IMR-90 (cell line): ENCODE measurements at regions not wholly inside any gene's neighbourhood (a gene's known extent, or its start where the extent isn't known, plus 50 kb on each side); places are given as distances from the start of the nearest gene placed in this dataset.

Experiments
- ATAC-seq: fragments of 200-7000 bp; cut with Tn5 transposase; 2 replicates; pipeline ENCODE4 v1.9.1; 2020; ENCODE audit warnings: low read depth, mild to moderate bottlenecking, moderate library complexity
- BruUV-seq: library from RNA; stranded (reverse); fragments of 400-500 nt; replicated peaks from 2 replicates; lab custom pipeline; 2021; lab: Mats Ljungman, UMichigan
- CTCF ChIA-PET: fragments of 300-600 bp; formaldehyde crosslinking; extraction: SDS; loops from one replicate; lab custom pipeline; 2021; ENCODE audit warnings: antibody characterized with exemption; lab: Yijun Ruan, JAX
- POLR2A ChIA-PET: fragments of 300-600 bp; sonication (Branson Sonifier 250); formaldehyde crosslinking; loops from one replicate; lab custom pipeline; 2022; ENCODE audit warnings: antibody characterized with exemption; ENCODE audit not compliant: unreplicated experiment; lab: Charles Lee
- DNase-seq: peaks from one replicate; pipeline ENCODE4 v3.0.0; 2013
- H2AFZ ChIP-seq: replicated peaks from 2 replicates; pipeline ENCODE3; 2013; ENCODE audit warnings: low read length, mild to moderate bottlenecking; ENCODE audit not compliant: poor library complexity
- H2AK5ac ChIP-seq: 2 replicates; pipeline ENCODE4 v1.6.1; 2013; ENCODE audit warnings: low read depth, low read length, inconsistent platforms
- H2AK9ac ChIP-seq: replicated peaks from 2 replicates; pipeline ENCODE3; 2013; ENCODE audit warnings: mild to moderate bottlenecking, low read depth, low read length, moderate library complexity; ENCODE audit not compliant: poor library complexity
- H2BK120ac ChIP-seq: 2 replicates; pipeline ENCODE4 v1.6.1; 2013; ENCODE audit warnings: low read depth, low read length, inconsistent platforms
- H2BK15ac ChIP-seq: 3 replicates; pipeline ENCODE4 v1.6.1; 2013; ENCODE audit warnings: low read depth, low read length, inconsistent platforms
- H2BK20ac ChIP-seq: 2 replicates; pipeline ENCODE4 v1.6.1; 2013; ENCODE audit warnings: low read depth, mild to moderate bottlenecking, inconsistent platforms, low read length, moderate library complexity
- H2BK5ac ChIP-seq: 2 replicates; pipeline ENCODE4 v1.6.1; 2013; ENCODE audit warnings: mild to moderate bottlenecking, low read depth, low read length, inconsistent platforms; ENCODE audit not compliant: poor library complexity, severe bottlenecking
- H3K14ac ChIP-seq: replicated peaks from 2 replicates; pipeline ENCODE4 v1.6.1; 2013; ENCODE audit warnings: low read depth, low read length, inconsistent platforms
- H3K18ac ChIP-seq: 2 replicates; pipeline ENCODE4 v1.6.1; 2013; ENCODE audit warnings: low read depth, low read length, control low read depth
- H3K23ac ChIP-seq: 2 replicates; pipeline ENCODE4 v1.6.1; 2013; ENCODE audit warnings: low read depth, low read length, inconsistent platforms
- H3K27ac ChIP-seq: 2 replicates; pipeline ENCODE4 v1.5.1; 2013; ENCODE audit warnings: mild to moderate bottlenecking, control low read depth, low read length; ENCODE audit not compliant: insufficient read depth
- H3K27me3 ChIP-seq: 2 replicates; pipeline ENCODE4 v1.6.1; 2013; ENCODE audit warnings: low read length; ENCODE audit not compliant: control insufficient read depth, insufficient read depth
- H3K36me3 ChIP-seq: 2 replicates; pipeline ENCODE4 v1.6.1; 2013; ENCODE audit warnings: low read length, mixed read lengths; ENCODE audit not compliant: control insufficient read depth, insufficient read depth
- H3K4ac ChIP-seq: 2 replicates; pipeline ENCODE4 v1.6.1; 2013; ENCODE audit warnings: low read depth, low read length, inconsistent platforms
- H3K4me1 ChIP-seq: 2 replicates; pipeline ENCODE4 v1.6.1; 2013; ENCODE audit warnings: low read length, mixed read lengths; ENCODE audit not compliant: control insufficient read depth, insufficient read depth
- H3K4me2 ChIP-seq: 2 replicates; pipeline ENCODE4 v1.6.1; 2013; ENCODE audit warnings: low read depth, mild to moderate bottlenecking, control low read depth, low read length, moderate library complexity
- H3K4me3 ChIP-seq: 2 replicates; pipeline ENCODE4 v1.5.1; 2013; ENCODE audit warnings: low read depth, mild to moderate bottlenecking, control low read depth, low read length, moderate library complexity; ENCODE audit not compliant: insufficient read depth
- H3K56ac ChIP-seq: 2 replicates; pipeline ENCODE4 v1.6.1; 2013; ENCODE audit warnings: low read length, inconsistent platforms; ENCODE audit not compliant: insufficient read depth; ENCODE audit errors: extremely low read depth
- H3K79me1 ChIP-seq, 2 experiments: 2 replicates each; pipeline ENCODE4 v1.6.1; 2013; ENCODE audit warnings: low read length in 2 of 2, inconsistent platforms in 1 of 2, low read depth in 1 of 2
- H3K9ac ChIP-seq: 2 replicates; pipeline ENCODE4 v1.6.1; 2013; ENCODE audit warnings: low read depth, low read length, control low read depth
- H3K9me1 ChIP-seq: 2 replicates; pipeline ENCODE4 v1.6.1; 2013; ENCODE audit warnings: low read length, inconsistent platforms; ENCODE audit not compliant: insufficient read depth
- H3K9me3 ChIP-seq: 2 replicates; pipeline ENCODE4 v1.6.1; 2013; ENCODE audit warnings: low read length; ENCODE audit not compliant: control insufficient read depth, insufficient read depth
- H4K20me1 ChIP-seq: 2 replicates; pipeline ENCODE4 v1.6.1; 2013; ENCODE audit warnings: low read length, inconsistent platforms; ENCODE audit not compliant: insufficient read depth
- H4K5ac ChIP-seq: 2 replicates; pipeline ENCODE4 v1.6.1; 2013; ENCODE audit warnings: mild to moderate bottlenecking, low read depth, low read length, control low read depth
- H4K8ac ChIP-seq, 2 experiments: 2 replicates each; pipeline ENCODE4 v1.6.1; 2013; ENCODE audit warnings: low read depth in 2 of 2, low read length in 2 of 2, control low read depth in 1 of 2, inconsistent platforms in 1 of 2
- H4K91ac ChIP-seq: 2 replicates; pipeline ENCODE4 v1.6.1; 2013; ENCODE audit warnings: low read depth, low read length, inconsistent platforms; ENCODE audit not compliant: insufficient read depth
- BHLHE40 ChIP-seq: fragments of 150-350 bp; IDR thresholded peaks from 2 replicates; pipeline ENCODE4 v1.6.1; 2016; ENCODE audit warnings: mild to moderate bottlenecking, low read depth, low read length
- CEBPB ChIP-seq: IDR thresholded peaks from 2 replicates; pipeline ENCODE4 v1.6.1; 2012; ENCODE audit warnings: low read depth, low read length, improper control_type of control experiment
- CHD1 ChIP-seq: IDR thresholded peaks from 2 replicates; pipeline ENCODE4 v1.6.1; 2012; ENCODE audit warnings: low read depth, low read length, improper control_type of control experiment
- FOS ChIP-seq: fragments of 150-350 bp; IDR thresholded peaks from 2 replicates; pipeline ENCODE4 v1.6.1; 2016; ENCODE audit warnings: low read depth, low read length
- MAFK ChIP-seq: IDR thresholded peaks from 2 replicates; pipeline ENCODE4 v1.6.1; 2012; ENCODE audit warnings: low read depth, low read length, improper control_type of control experiment
- MAZ ChIP-seq: IDR thresholded peaks from 2 replicates; pipeline ENCODE4 v1.6.1; 2012; ENCODE audit warnings: low read depth, mild to moderate bottlenecking, low read length, improper control_type of control experiment, moderate library complexity, borderline replicate concordance
- MXI1 ChIP-seq: IDR thresholded peaks from 2 replicates; pipeline ENCODE4 v1.6.1; 2012; ENCODE audit warnings: low read depth, mild to moderate bottlenecking, low read length, moderate library complexity, borderline replicate concordance
- NFE2L2 ChIP-seq: fragments of 150-350 bp; IDR thresholded peaks from 2 replicates; pipeline ENCODE4 v1.6.1; 2016; ENCODE audit warnings: low read depth, mild to moderate bottlenecking, low read length
- POLR2A ChIP-seq: IDR thresholded peaks from 2 replicates; pipeline ENCODE4 v1.6.1; 2012; ENCODE audit warnings: mild to moderate bottlenecking, low read depth, low read length
- RAD21 ChIP-seq: IDR thresholded peaks from 2 replicates; pipeline ENCODE4 v1.6.1; 2012; ENCODE audit warnings: low read length, improper control_type of control experiment
- RCOR1 ChIP-seq: IDR thresholded peaks from 2 replicates; pipeline ENCODE4 v1.6.1; 2012; ENCODE audit warnings: mild to moderate bottlenecking, low read length, improper control_type of control experiment; ENCODE audit not compliant: insufficient replicate concordance
- RFX5 ChIP-seq: IDR thresholded peaks from 2 replicates; pipeline ENCODE4 v1.8.0; 2012; ENCODE audit warnings: low read depth, mild to moderate bottlenecking, low read length, moderate library complexity
- SMC3 ChIP-seq: fragments of 150-350 bp; IDR thresholded peaks from 2 replicates; pipeline ENCODE4 v1.6.1; 2016; ENCODE audit warnings: low read depth, mild to moderate bottlenecking, antibody characterized with exemption, low read length, moderate library complexity
- WGBS, 2 experiments: methylation state at CpG; one replicate each; pipeline versions ENCODE4 v1.1.5 to v1.1.7; 2013; ENCODE audit warnings: missing lambda C conversion rate in 2 of 2; ENCODE audit not compliant: insufficient read length in 1 of 2; ENCODE audit errors: extremely low coverage in 2 of 2; 5-methylcytosine and 5-hydroxymethylcytosine counted together
- dilution Hi-C: fragments of 300-500 bp; cut with HindIII; formaldehyde crosslinking; loops from one replicate; pipeline ENCODE4 v1.14.3; 2018; ENCODE audit warnings: low sequenced_read_pairs; ENCODE audit not compliant: unreplicated experiment
- in situ Hi-C: fragments of 300-500 bp; cut with MboI; formaldehyde crosslinking; loops from 3 replicates; pipeline ENCODE4 v1.14.3; 2019; ENCODE audit warnings: low sequenced_read_pairs, inconsistent platforms, mixed read lengths
- intact Hi-C: fragments of 100-400 bp; cut with micrococcal nuclease; formaldehyde crosslinking; loops from 2 replicates; pipeline ENCODE4 v1.10.0; 2022
- TF ChIP-seq, protein P1 (sequence below): fragments of 150-350 bp; IDR thresholded peaks from 2 replicates; pipeline ENCODE4 v1.6.1; 2016; ENCODE audit warnings: low read depth, mild to moderate bottlenecking, low read length, moderate library complexity, borderline replicate concordance
- TF ChIP-seq, protein P2 (sequence below): fragments of 150-350 bp; IDR thresholded peaks from 2 replicates; pipeline ENCODE4 v1.6.1; 2017; ENCODE audit warnings: mild to moderate bottlenecking, antibody characterized with exemption, low read length, low read depth
- TF ChIP-seq, protein P3 (sequence below): conservative IDR thresholded peaks from 2 replicates; pipeline ENCODE4 v1.5.1; 2012; ENCODE audit warnings: mild to moderate bottlenecking, low read depth, low read length, improper control_type of control experiment

DNA sequence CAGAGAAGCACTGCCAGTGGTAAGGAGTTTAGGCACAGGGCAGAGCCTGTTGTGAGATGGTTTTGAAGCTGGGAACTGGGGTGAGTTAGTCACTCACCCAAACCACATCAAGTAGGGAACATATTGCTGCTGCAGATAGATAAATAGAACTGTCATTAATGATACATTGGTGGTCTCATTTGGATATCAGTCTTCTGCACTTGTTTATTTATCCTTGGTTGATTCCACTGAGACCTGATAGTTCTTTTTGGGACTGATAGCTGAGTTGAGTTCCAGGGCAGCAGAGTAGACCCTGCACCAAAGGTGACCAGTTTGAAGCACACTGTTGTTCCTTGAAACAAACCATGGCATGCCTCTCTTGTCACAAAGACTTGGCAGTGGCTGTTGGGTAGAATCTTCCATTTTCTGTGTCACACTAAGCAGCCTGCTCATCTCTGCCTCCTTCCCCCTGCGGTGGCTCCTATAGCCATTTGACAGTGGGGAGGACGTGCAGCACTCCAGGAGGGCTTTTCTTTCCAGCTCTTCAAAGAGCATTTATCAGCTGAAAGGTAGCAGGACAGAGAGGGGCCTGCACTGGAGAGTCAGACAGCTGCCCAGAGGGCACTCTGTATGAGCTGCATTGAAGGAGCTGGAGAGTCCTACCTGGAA, 59.7 kb upstream of the TMEM164 start:
- H2BK5ac ChIP-seq = no peak overlapping the region
- no peak overlapping the region for H3K14ac ChIP-seq
- H2BK20ac ChIP-seq = no peak overlapping the region
- H3K27ac ChIP-seq = no peak overlapping the region
- H2BK15ac ChIP-seq = no peak overlapping the region
- H2BK120ac ChIP-seq = no peak overlapping the region
- H3K4me1 ChIP-seq = no peaks in the 10 kb centered on the region
- H3K23ac ChIP-seq = no peak overlapping the region
- H3K9me1 ChIP-seq = no peaks in the 10 kb centered on the region
- ATAC-seq (no peak), DNase-seq (no peak)
- H3K56ac ChIP-seq = no peak overlapping the region
- no peak overlapping the region for H2AK9ac ChIP-seq
- dilution Hi-C loops = no loop called here
- H2AFZ ChIP-seq = no peak overlapping the region
- no peak overlapping the region for H4K8ac ChIP-seq
- intact Hi-C loops = no loop called here
- POLR2A ChIA-PET = no interaction called here
- H3K36me3 ChIP-seq = no peaks in the 10 kb centered on the region
- no peak overlapping the region for H3K4ac ChIP-seq
- no peak overlapping the region for H3K4me2 ChIP-seq
- H4K91ac ChIP-seq = no peak overlapping the region
- CTCF ChIA-PET = no interaction called here
- no peak overlapping the region for H2AK5ac ChIP-seq
- H4K5ac ChIP-seq = no peak overlapping the region
- no CpG with 5 or more reads among the region's 2 CpGs for WGBS, 2 experiments
- H3K27me3 ChIP-seq = peaks cover 18% of the 10 kb centered on the region
- BruUV-seq = no TSS peak
- H3K79me1 ChIP-seq = no peaks in the 10 kb centered on the region
- H3K18ac ChIP-seq = no peak overlapping the region
- no peaks in the 10 kb centered on the region for H3K9me3 ChIP-seq
- no peak overlapping the region for H3K4me3 ChIP-seq
- no peaks in the 10 kb centered on the region for H4K20me1 ChIP-seq
- in situ Hi-C loops = no loop called here
- no peak overlapping the region for H3K9ac ChIP-seq
- no peak for TF ChIP-seq MXI1
- TF ChIP-seq, protein P1, sequence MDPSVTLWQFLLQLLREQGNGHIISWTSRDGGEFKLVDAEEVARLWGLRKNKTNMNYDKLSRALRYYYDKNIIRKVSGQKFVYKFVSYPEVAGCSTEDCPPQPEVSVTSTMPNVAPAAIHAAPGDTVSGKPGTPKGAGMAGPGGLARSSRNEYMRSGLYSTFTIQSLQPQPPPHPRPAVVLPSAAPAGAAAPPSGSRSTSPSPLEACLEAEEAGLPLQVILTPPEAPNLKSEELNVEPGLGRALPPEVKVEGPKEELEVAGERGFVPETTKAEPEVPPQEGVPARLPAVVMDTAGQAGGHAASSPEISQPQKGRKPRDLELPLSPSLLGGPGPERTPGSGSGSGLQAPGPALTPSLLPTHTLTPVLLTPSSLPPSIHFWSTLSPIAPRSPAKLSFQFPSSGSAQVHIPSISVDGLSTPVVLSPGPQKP = no peak
- TF ChIP-seq POLR2A = no peak
- TF ChIP-seq BHLHE40 = no peak
- TF ChIP-seq, protein P2, sequence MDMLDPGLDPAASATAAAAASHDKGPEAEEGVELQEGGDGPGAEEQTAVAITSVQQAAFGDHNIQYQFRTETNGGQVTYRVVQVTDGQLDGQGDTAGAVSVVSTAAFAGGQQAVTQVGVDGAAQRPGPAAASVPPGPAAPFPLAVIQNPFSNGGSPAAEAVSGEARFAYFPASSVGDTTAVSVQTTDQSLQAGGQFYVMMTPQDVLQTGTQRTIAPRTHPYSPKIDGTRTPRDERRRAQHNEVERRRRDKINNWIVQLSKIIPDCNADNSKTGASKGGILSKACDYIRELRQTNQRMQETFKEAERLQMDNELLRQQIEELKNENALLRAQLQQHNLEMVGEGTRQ = no peak
- no peak for TF ChIP-seq MAZ
- TF ChIP-seq, protein P3, sequence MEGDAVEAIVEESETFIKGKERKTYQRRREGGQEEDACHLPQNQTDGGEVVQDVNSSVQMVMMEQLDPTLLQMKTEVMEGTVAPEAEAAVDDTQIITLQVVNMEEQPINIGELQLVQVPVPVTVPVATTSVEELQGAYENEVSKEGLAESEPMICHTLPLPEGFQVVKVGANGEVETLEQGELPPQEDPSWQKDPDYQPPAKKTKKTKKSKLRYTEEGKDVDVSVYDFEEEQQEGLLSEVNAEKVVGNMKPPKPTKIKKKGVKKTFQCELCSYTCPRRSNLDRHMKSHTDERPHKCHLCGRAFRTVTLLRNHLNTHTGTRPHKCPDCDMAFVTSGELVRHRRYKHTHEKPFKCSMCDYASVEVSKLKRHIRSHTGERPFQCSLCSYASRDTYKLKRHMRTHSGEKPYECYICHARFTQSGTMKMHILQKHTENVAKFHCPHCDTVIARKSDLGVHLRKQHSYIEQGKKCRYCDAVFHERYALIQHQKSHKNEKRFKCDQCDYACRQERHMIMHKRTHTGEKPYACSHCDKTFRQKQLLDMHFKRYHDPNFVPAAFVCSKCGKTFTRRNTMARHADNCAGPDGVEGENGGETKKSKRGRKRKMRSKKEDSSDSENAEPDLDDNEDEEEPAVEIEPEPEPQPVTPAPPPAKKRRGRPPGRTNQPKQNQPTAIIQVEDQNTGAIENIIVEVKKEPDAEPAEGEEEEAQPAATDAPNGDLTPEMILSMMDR = no peak
- TF ChIP-seq FOS = no peak
- TF ChIP-seq RFX5 = no peak
- TF ChIP-seq CEBPB = no peak
- TF ChIP-seq RAD21 = no peak
- TF ChIP-seq CHD1 = no peak
- no peak for TF ChIP-seq NFE2L2
- no peak for TF ChIP-seq RCOR1
- no peak for TF ChIP-seq MAFK
- TF ChIP-seq SMC3 = no peak
